Neural cell (in vitro differentiated cells): ENCODE measurements at regions not wholly inside any gene's neighbourhood (a gene's known extent, or its start where the extent isn't known, plus 50 kb on each side); places are given as distances from the start of the nearest gene placed in this dataset.

Source experiments
- H2AFZ ChIP-seq: fragments of 200-600, 300-800 bp; sonication (generic), shearing (Covaris generic); 2 replicates; pipeline ENCODE4 v1.6.0; 2014; ENCODE audit warnings: low read depth, mild to moderate bottlenecking, antibody characterized with exemption, low read length, moderate library complexity
- H3F3A ChIP-seq: fragments of 200-600 bp; shearing (Covaris generic); 2 replicates; pipeline ENCODE4 v1.6.1; 2016; ENCODE audit warnings: mild to moderate bottlenecking, moderate library complexity, mixed read lengths, antibody characterized with exemption, low read length; ENCODE audit not compliant: insufficient read depth, poor library complexity, severe bottlenecking
- H3K27ac ChIP-seq: fragments of 200-600, 300-800 bp; sonication (generic), shearing (Covaris generic); 2 replicates; pipeline ENCODE4 v1.5.1; 2014; ENCODE audit warnings: mild to moderate bottlenecking, low read length, moderate library complexity
- H3K27me3 ChIP-seq: fragments of 300-800, 200-600 bp; sonication (generic), shearing (Covaris generic); 2 replicates; pipeline ENCODE4 v1.6.0; 2014; ENCODE audit warnings: mild to moderate bottlenecking, low read depth, low read length, moderate library complexity; ENCODE audit not compliant: insufficient read depth
- H3K36me3 ChIP-seq: fragments of 300-800, 200-600 bp; sonication (generic), shearing (Covaris generic); 2 replicates; pipeline ENCODE4 v1.5.1; 2014; ENCODE audit warnings: mild to moderate bottlenecking, antibody characterized with exemption, low read length, moderate library complexity; ENCODE audit not compliant: insufficient read depth
- H3K4me2 ChIP-seq: fragments of 300-800, 200-600 bp; sonication (generic), shearing (Covaris generic); 2 replicates; pipeline ENCODE4 v1.6.0; 2014; ENCODE audit warnings: mild to moderate bottlenecking, low read length
- H3K4me3 ChIP-seq: fragments of 300-800, 200-600 bp; sonication (generic), shearing (Covaris generic); 2 replicates; pipeline ENCODE4 v1.5.1; 2014; ENCODE audit warnings: mild to moderate bottlenecking, low read length, moderate library complexity
- H3K79me2 ChIP-seq: fragments of 200-600 bp; shearing (Covaris generic); replicated peaks from 2 replicates; pipeline ENCODE4 v1.6.0; 2014; ENCODE audit warnings: mild to moderate bottlenecking, low read length, moderate library complexity; ENCODE audit not compliant: insufficient read depth
- H3K9ac ChIP-seq: fragments of 300-800, 200-600 bp; sonication (generic), shearing (Covaris generic); 2 replicates; pipeline ENCODE4 v1.6.1; 2016; ENCODE audit warnings: mild to moderate bottlenecking, low read length, mixed read lengths
- H3K9me2 ChIP-seq: fragments of 200-600 bp; shearing (Covaris generic); 2 replicates; pipeline ENCODE4 v1.6.1; 2016; ENCODE audit warnings: mild to moderate bottlenecking, low read length, mixed read lengths; ENCODE audit not compliant: insufficient read depth
- H3K9me3 ChIP-seq: fragments of 200-600, 300-800 bp; sonication (generic), shearing (Covaris generic); 2 replicates; pipeline ENCODE4 v1.6.1; 2016; ENCODE audit warnings: mild to moderate bottlenecking, mixed run types, low read length, moderate library complexity, mixed read lengths
- H4K20me1 ChIP-seq: fragments of 200-600 bp; shearing (Covaris generic); 2 replicates; pipeline ENCODE4 v1.6.1; 2016; ENCODE audit warnings: mild to moderate bottlenecking, mixed run types; ENCODE audit not compliant: insufficient read depth
- EP300 ChIP-seq: fragments of 450-650 bp; conservative IDR thresholded peaks from 2 replicates; pipeline ENCODE4 v1.6.1; 2014; ENCODE audit warnings: antibody characterized with exemption, mild to moderate bottlenecking, moderate library complexity; ENCODE audit not compliant: poor library complexity, severe bottlenecking
- EZH2 ChIP-seq: fragments of 200-600, 300-800 bp; shearing (Covaris generic), sonication (generic); IDR thresholded peaks from 2 replicates; pipeline ENCODE4 v1.6.1; 2014; ENCODE audit warnings: antibody characterized with exemption, low read length, borderline replicate concordance, mild to moderate bottlenecking; ENCODE audit not compliant: insufficient read depth, poor library complexity, severe bottlenecking
- MXI1 ChIP-seq: fragments of 450-650 bp; conservative IDR thresholded peaks from 2 replicates; pipeline ENCODE4 v1.6.1; 2014; ENCODE audit warnings: antibody characterized with exemption, mild to moderate bottlenecking; ENCODE audit not compliant: poor library complexity, severe bottlenecking
- POLR2AphosphoS5 ChIP-seq: IDR thresholded peaks from 2 replicates; pipeline ENCODE4 v1.6.1; 2012
- RAD21 ChIP-seq: fragments of 450-650 bp; conservative IDR thresholded peaks from 2 replicates; pipeline ENCODE4 v1.6.1; 2014; ENCODE audit warnings: antibody characterized with exemption, mild to moderate bottlenecking, moderate library complexity
- REST ChIP-seq: IDR thresholded peaks from 2 replicates; pipeline ENCODE4 v1.6.1; 2012; ENCODE audit warnings: borderline replicate concordance
- SMC3 ChIP-seq: fragments of 450-650 bp; conservative IDR thresholded peaks from 2 replicates; pipeline ENCODE4 v1.6.1; 2014; ENCODE audit warnings: antibody characterized with exemption, mild to moderate bottlenecking, moderate library complexity; ENCODE audit not compliant: poor library complexity
- TAF1 ChIP-seq: IDR thresholded peaks from 2 replicates; pipeline ENCODE4 v1.6.1; 2012; ENCODE audit warnings: low read depth
- TF ChIP-seq, protein P1 (sequence below): fragments of 450-650 bp; IDR thresholded peaks from 2 replicates; pipeline ENCODE4 v1.5.1; 2014; ENCODE audit warnings: antibody characterized with exemption, mild to moderate bottlenecking, moderate library complexity; ENCODE audit not compliant: poor library complexity, severe bottlenecking

- Histone ChIP-seq H3K9ac (no peak overlapping the region), H3K4me3 (no peak overlapping the region), H4K20me1 (no peaks in the 10 kb centered on the region), H3K36me3 (no peaks in the 10 kb centered on the region), H3K27me3 (no peaks in the 10 kb centered on the region), H3K79me2 (no peaks in the 10 kb centered on the region), H3K9me3 (no peaks in the 10 kb centered on the region), H3F3A (no peaks in the 10 kb centered on the region), H3K9me2 (no peaks in the 10 kb centered on the region), H3K27ac (no peak overlapping the region), H3K4me2 (no peak overlapping the region), H2AFZ (no peak overlapping the region)
- no peak for TF ChIP-seq REST
- TF ChIP-seq MXI1 = no peak
- no peak for TF ChIP-seq POLR2AphosphoS5
- TF ChIP-seq EZH2 = no peak
- TF ChIP-seq, protein P1, sequence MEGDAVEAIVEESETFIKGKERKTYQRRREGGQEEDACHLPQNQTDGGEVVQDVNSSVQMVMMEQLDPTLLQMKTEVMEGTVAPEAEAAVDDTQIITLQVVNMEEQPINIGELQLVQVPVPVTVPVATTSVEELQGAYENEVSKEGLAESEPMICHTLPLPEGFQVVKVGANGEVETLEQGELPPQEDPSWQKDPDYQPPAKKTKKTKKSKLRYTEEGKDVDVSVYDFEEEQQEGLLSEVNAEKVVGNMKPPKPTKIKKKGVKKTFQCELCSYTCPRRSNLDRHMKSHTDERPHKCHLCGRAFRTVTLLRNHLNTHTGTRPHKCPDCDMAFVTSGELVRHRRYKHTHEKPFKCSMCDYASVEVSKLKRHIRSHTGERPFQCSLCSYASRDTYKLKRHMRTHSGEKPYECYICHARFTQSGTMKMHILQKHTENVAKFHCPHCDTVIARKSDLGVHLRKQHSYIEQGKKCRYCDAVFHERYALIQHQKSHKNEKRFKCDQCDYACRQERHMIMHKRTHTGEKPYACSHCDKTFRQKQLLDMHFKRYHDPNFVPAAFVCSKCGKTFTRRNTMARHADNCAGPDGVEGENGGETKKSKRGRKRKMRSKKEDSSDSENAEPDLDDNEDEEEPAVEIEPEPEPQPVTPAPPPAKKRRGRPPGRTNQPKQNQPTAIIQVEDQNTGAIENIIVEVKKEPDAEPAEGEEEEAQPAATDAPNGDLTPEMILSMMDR = no peak
- TF ChIP-seq RAD21 = no peak
- TF ChIP-seq SMC3 = no peak
- TF ChIP-seq TAF1 = no peak
- TF ChIP-seq EP300 = no peak
These were observed 88.6 kb upstream of the ZNF536 start for GRCh38 chr19:30283556-30283955.

- H4K20me1 ChIP-seq = no peaks in the 10 kb centered on the region
- H3F3A ChIP-seq = no peaks in the 10 kb centered on the region
- H3K4me2 ChIP-seq = no peak overlapping the region
- H2AFZ ChIP-seq = no peak overlapping the region
- H3K9ac ChIP-seq = no peak overlapping the region
- no peaks in the 10 kb centered on the region for H3K9me3 ChIP-seq
- no peak overlapping the region for H3K4me3 ChIP-seq
- no peaks in the 10 kb centered on the region for H3K79me2 ChIP-seq
- no peaks in the 10 kb centered on the region for H3K27me3 ChIP-seq
- TF ChIP-seq EP300 (no peak), EZH2 (no peak), TAF1 (no peak), REST (no peak)
- H3K27ac ChIP-seq = peak overlapping the region; percentile 71
- no peaks in the 10 kb centered on the region for H3K36me3 ChIP-seq
- no peaks in the 10 kb centered on the region for H3K9me2 ChIP-seq
These were observed 88.0 kb upstream of the ZNF536 start for GRCh38 chr19:30284209-30284608.
